SK-N-MC (cell line): ENCODE measurements at regions not wholly inside any gene's neighbourhood (a gene's known extent, or its start where the extent isn't known, plus 50 kb on each side); places are given as distances from the start of the nearest gene placed in this dataset.

Experiments used
- EZH2 ChIP-seq: fragments of 200-600 bp; sonication (generic); IDR thresholded peaks from one replicate; pipeline ENCODE4 v1.6.1; 2017; ENCODE audit warnings: antibody characterized with exemption
- POLR2AphosphoS5 ChIP-seq: IDR thresholded peaks from 2 replicates; pipeline ENCODE4 v1.6.1; 2012; ENCODE audit warnings: mild to moderate bottlenecking, low read depth, low read length, borderline replicate concordance

- TF ChIP-seq EZH2 (no peak), POLR2AphosphoS5 (no peak)
Measured at GRCh38 chr3:117485841-117486240, 776.3 kb downstream of the TUSC7 start.
